Sciatic nerve (tissue), 2 donors: ENCODE measurements at regions not wholly inside any gene's neighbourhood (a gene's known extent, or its start where the extent isn't known, plus 50 kb on each side); places are given as distances from the start of the nearest gene placed in this dataset.
A peak's percentile ranks its signal among the peaks of the same experiment; 100 is the strongest.
"Not testable (repeated sequence)": the region's sequence is repeated elsewhere in the genome, so short reads cannot be mapped to it uniquely, and the experiment has no call there.

ENCODE experiments used
- ATAC-seq: fragments of 200-7000 bp; cut with Tn5 transposase; one replicate; pipeline ENCODE4 v1.9.1; 2020; ENCODE audit warnings: mild to moderate bottlenecking, moderate library complexity
- DNase-seq: peaks from one replicate; pipeline ENCODE4 v3.0.0-alpha.2; 2020; ENCODE audit warnings: low spot score
- intact Hi-C: fragments of 100-400 bp; cut with DNase I; formaldehyde crosslinking; loops from one replicate; pipeline ENCODE4 v1.14.2; 2022
- donor health status: DM: no; HTN: no; CAD: no.
- donor health status: DM: no; HTN: no; CAD: no.

DNA sequence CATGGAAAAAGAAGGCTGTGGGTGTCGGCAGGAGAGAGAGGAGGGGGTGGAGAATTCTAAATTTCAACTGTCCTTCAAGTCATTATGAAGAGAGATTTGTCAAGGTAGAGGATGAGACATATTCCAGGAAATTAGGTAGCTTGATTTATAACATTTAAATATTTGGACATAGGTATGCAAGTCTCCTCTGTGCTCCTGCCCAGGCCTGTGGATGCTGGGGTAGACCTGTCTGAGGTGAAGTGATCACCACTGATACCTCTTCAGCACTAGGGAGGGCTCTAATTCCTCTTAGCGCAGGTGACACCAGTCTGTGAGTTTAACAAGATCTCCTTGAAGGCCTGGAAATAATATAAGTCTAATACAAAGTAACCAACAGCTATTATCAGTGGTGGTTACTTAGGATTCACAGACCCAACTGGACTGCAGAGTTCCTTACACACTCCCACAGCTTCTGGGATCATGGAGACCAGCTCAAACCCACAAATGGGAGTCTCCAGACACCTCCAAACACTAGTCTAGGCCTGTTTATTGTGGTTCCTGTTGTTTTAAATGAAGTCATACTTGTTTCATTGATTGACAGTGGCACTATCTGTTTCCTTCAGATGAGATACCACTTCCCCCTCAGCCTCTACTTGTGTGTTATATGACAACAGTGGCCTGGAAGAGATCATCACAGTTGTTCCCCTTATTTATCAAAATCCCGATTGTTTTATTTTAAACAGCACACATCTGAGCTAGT lies 104.1 kb upstream of the ITPRID2 start:
- no peak for ATAC-seq
- intact Hi-C loops, result no loop called here
- DNase-seq, result no peak

DNA sequence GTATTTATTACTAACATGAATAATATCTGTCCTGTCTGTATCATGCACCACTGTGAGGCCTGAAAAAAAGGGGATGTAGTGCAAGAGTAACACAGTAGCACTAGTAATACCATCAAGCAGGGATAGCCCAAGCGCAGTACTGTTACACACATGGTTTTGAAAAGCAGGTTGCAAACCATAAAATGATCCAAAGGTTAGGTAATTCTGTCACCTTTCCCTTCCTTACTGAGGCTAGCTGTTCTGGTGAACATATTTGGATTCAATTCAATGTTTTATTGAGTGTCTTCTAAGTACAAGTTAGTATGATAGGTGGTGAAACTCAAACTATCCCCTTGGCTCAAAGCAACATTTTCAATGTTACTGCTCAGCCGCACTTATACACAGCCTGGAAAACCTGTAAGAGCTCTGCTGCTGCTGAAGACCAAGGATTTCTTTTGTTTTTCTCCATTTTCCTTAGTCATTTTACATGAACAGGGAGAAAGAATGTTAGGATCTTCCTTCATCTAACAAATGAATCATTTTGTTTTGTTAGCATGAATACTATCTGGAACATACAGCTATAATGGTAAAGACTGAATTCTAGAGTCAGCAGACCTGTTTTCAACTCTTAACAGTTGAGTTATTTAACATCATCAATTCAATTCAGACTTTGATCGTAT lies 102.5 kb upstream of the ITPRID2 start:
- intact Hi-C loops, result no loop called here
- ATAC-seq (no peak), DNase-seq (no peak)

DNA sequence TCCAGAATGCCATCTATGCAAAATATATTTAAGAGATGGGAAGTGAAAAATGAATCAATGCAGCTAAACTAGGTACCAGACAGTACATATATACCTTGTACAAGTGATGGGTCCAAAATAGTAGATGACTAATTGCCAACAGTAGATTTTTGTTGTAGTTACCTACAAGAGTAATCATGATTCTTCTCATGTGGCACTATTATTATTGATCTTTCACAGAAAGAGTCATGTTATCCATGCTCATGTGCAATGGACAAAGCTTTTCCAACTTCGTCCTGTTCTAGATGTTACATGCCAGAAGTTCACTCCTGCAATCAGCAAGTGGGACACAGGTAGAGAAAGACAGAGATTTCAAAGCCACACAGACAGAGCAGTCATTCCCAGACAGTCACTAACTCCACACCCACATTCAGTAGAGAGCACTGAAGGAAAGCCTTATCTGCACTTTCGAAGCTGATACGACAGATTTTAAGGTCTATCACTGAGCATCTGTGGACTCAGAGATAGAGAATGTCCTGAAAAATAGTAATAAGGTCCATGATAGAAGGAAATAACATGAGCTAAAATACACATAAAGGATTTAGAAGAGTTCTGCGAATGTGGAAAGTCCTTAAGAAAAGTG lies 101.6 kb upstream of the ITPRID2 start:
- DNase-seq, result no peak
- intact Hi-C loops, result loop anchor here (10.0 kb wide), 1 partner anchor 1405 kb away; no protein-coding TSS in a partner anchor
- ATAC-seq, result no peak

DNA sequence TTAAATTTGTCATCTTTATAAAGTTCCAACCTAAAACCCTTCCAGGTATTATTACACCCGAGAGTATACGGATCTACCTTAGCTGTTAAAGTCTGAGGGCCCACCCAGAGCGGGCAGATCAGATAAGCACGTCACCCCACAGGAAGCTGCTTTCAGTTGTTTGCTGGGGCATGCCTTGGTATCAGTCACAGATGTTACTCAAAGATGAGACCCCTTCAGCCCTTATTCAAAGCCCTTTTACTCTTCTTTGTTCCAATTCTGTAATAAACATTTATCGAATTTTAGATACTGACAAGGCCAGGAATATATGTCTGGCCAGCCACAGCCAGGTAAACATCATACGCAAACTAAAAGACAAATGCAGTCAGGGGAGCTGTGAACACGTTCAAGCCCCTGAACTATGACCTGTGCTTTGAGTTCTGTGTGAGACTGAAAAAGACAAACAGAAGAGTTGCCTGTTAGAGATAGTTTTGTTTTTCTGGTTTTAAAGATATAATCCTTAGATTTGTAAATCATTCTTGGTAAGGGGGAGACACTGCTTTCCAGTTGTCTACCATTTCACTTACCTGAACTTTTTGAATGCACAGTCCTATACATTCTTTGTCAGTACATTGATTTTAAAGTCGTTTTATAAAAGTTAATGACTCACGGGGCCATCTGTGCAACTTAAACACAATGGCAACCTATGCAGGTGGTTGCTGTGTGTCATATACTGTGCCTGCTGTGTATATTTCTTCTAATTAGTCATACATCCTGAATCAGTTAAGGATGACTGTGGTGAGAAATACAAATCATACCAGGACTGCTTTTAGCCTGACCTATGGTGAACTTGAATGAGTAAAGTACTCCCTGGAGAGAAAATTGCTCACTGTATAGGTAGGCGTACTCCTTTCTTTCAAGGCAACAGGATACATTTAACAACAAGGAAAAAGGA lies 100.5 kb upstream of the ITPRID2 start:
- no peak for ATAC-seq
- DNase-seq, result no peak
- intact Hi-C loops, result loop anchor here (10.0 kb wide), 1 partner anchor 1406 kb away; no protein-coding TSS in a partner anchor

DNA sequence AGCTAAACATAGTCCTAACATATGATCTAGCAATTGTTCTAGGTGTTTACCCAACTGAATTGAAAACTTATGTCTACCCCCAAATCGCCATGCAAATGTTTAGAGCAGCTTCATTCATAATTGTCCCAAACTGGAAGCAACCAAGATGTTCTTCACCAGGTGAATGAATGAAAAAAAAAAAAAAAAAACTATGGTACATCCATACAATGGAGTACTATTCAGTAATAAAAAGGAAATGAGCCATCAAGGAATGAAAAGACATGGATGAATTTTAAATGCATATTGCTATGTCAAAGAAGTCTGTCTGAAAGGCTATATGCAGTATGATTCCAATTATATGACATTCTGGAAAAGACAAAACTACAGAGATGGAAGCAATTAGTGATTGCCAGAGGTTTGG lies 98.6 kb upstream of the ITPRID2 start:
- no peak for ATAC-seq
- DNase-seq, result no peak
- intact Hi-C loops, result loop anchor here (10.0 kb wide), 1 partner anchor 1408 kb away; no protein-coding TSS in a partner anchor

DNA sequence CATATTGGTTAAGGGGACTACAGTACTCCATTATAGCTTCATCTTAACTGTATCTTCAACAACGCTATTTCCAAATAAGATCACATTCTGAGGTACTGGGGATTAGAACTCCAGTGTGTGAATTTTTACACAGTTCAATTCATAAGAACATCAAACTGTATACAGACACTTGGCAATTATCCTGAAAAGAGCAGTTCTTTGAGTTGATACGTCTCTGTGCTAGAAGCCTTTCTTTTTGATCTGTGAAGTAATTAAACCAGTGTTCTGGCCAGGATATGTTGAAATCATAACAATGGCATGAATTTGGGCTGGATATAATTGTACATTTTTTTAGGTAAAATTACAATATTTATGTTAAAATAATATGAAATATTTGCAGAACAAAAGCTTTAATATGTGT lies 93.5 kb upstream of the ITPRID2 start:
- ATAC-seq (no peak), DNase-seq (no peak)
- intact Hi-C loops, result loop anchor here (10.0 kb wide), 1 partner anchor 1413 kb away; no protein-coding TSS in a partner anchor

DNA sequence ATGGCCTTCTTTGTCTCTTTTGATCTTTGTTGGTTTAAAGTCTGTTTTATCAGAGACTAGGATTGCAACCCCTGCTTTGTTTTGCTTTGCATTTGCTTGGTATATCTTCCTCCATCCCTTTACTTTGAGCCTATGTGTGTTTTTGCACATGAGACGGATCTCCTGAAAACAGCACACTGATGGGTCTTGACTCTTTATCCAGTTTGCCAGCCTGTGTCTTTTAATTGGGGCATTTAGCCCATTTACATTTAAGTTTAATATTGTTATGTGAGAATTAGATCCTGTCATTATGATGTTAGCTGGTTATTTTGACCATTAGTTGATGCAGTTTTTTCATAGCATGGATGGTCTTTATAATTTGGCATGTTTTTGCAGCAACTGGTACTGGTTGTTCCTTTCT lies 89.2 kb upstream of the ITPRID2 start:
- DNase-seq, ATAC-seq, intact Hi-C loops: not testable (repeated sequence)

DNA sequence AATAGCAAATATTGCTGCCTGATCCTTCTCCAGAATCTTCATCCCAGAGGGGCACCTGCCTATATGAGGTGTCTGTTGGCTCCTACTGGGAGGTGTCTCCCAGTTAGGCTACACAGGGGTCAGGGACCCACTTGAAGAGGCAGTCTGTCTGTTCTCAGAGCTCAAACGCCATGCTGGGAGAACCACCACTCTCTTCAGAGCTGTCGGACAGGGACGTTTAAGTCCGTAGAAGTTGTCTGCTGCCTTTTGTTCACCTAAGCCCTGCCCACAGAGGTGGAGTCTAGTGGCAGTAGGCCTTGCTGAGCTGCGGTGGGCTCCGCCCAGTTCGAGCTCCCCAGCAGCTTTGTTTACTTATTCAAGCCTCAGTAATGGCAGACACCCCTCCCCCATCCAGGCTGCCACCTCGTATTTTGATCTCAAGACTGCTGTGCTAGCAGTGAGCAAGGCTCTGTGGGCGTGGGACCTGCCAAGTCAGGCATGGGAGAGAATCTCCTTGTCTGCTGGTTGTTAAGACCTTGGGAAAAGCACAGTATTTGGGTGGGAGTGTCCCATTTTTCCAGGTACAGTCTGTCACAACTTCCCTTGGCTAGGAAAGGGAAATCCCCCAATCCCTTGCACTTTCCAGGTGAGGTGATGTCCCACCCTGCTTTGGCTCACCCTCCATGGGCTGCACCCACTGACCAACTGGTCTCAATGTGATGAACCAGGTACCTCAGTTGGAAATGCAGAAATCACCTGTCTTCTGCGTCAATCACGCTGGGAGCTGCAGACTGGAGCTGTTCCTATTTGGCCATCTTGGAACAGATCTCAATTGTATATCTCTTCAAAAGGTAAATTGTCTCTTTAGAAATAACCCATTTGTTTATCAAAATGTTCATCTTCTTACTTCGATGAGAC lies 87.4 kb upstream of the ITPRID2 start:
- intact Hi-C loops, ATAC-seq, DNase-seq: not testable (repeated sequence)

DNA sequence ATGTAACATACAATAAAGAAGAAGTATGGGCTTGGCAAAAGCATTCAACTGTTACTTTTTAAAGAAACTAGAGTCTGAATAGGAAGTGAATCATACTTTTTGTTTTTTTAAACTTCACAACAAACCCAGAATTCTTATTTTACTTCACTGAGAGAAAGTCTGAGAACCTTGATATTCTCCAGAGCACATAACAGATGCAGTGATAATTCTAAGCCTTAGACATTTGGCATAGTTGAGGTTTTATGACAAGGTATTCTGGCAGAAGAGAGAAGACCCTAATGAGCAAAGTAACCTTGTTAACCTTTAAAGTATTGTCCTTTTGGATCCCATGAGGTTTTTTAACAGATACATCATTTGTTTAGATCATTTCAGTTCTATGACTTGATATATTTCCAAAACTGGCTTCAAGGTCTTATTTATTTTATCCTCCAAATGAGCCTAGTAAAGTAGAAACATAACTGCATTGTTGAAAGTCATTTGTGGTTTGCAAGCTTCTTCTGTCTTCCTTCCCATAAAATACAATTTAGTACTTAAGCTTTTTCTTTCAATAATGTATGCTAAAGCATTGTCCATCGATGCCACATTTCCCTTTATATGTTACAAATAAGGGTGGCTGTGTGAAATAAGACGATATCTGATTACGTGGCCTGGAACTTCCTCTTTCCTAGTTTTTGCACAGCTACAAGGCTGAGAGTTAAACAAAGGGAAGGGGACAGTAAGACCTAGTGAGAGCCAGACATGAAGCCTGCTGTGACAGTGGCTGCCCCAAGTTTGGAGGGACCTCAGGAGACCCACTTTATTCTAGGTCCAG lies 86.1 kb upstream of the ITPRID2 start:
- no peak for DNase-seq
- ATAC-seq, result peak; percentile 45
- intact Hi-C loops, result no loop called here

DNA sequence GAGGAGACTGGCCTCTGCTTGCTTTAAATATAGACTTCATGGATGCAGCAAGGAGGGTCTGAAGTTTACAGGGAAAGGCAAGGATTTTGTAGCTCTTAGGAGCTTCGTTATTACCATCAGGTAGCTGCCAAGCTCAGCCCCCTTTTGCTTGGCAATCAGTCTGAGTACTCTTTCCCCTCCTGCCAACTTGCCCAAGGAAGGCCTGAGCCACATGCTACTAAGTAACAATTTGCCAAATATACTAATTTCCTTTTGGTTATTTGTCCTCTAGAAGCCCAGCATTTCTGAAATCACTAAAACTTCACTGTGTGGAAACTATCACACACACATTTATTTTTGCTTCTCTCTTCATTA lies 85.5 kb upstream of the ITPRID2 start:
- ATAC-seq (peak; percentile 38), DNase-seq (no peak)
- intact Hi-C loops, result no loop called here

DNA sequence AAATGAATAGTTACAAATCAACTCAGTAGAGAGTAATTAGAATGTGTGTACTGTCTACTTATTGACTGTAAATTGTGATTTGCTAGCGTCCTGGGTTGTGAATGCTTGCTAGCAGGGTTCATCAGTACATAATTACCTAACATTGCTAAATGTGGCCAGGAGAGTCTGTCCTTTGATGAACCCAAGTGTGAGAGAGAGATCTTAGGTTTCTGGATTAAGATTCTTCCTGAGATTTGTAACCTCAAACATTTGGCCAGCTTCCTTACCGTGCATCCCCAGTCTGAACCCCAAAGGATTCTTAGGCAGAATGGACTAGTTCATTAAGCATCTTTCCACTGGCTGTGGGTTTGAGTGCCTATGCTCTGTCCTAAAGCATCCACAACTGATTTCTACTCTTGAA lies 84.0 kb upstream of the ITPRID2 start:
- DNase-seq, result no peak
- ATAC-seq, result no peak
- intact Hi-C loops, result no loop called here

DNA sequence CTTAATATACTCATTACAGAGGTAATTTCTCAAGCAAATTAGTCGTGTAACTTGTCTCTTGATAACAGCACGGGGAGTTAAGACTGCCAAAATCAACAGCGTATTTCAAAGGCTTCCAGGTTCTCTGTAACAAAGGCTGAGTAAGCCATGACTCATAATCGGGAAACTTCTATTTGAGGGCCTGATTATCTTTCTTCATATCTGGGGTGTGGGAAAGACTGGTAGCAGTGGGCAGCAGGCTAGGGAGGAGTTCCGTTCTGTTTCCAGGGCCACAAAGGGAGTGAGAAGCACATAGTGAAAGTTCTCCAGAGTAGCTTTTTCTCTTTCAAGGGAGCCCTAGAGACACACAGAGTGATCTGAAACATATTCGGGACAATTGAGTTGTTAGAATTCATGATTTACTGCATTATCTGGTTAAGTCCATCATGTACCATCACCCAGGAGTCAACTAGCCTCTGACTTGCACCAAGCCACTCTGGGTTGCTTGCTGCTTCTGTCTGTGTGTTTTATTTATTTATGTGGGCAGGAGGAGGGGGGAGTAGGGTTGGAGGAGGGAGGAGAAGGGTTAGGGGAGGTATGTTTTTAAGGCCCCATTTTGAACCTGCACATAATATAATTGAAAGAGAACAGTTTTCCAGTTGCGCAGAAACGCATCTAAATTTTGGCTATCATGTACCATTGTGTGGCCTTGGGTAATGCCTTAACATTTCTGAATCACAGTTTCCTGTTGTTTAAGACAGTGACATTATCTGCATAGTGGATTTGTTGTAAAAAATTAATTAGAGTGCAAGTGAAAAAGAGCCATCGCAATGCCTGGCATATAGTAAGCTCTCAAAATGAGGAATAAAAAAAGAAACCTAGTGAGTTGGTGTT lies 80.5 kb upstream of the ITPRID2 start:
- ATAC-seq, result peak; percentile 80
- DNase-seq, result no peak
- intact Hi-C loops, result no loop called here

DNA sequence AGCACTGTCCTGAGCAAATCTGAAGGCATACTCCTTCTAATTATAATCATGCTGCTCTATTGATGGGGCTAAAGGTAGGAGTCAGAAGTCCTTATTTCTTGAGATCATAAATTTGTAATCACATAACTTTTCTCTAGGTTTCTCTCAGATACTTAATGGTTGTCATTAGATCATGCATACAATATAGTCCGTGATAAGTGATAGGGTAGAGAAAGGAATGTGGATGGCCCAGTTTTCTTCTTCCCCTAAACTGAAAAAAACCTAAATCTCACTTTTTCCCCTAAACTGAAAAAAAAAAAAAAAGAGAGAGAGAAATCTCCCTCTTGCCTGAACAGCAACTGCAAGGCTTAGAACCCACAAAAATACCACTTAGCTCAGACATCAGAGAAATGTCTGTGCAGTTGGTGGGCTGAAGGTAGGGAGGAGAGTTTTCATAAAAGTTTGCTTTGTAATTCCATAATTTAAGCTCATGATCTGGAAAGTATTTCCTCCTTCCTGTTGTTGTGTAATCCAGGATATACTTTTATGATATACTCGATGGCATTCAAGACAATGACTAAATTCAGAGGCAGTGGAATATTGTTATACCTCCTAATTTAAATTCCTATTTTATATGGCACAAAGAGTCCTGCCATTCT lies 79.3 kb upstream of the ITPRID2 start:
- DNase-seq, result no peak
- no peak for ATAC-seq
- intact Hi-C loops, result no loop called here

DNA sequence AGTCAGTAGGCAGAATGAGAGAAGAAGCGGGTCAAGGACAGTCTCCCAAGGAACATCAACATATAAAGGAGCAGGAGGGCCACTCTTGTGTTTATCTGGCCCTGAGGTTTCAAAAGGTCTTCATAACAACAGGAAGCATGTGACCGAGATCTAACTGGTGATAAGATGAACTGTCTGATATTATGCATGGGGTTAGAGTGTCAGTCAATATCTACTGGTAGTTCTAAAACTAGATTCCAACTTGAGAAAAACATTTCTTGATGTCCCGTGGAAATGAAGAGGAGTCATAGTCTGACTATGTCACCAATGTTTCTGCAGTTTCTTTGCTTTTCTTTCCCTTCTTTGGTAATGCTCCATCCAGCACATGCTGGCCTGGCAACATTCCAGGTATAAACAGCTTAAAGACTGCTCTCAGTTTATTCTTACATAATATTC lies 77.5 kb upstream of the ITPRID2 start:
- no peak for ATAC-seq
- no peak for DNase-seq
- intact Hi-C loops, result no loop called here

DNA sequence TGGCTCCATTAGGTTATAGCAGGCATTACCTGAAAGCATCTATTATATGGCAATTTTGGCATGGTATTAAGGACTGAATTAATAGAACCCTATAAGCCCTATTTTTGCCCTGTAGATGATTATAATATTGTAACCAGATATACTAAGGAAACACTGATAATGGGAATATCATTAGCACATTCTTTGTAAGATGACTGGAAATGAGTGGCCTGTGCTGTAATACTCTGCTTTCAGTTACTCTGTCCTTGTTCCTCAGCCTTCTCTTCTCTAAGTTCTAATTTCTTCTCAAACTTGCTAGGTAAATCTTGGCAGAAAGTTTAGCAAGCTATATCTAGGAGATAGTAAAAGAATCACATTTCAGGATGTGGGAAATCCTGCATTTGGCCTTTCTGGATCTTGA lies 74.0 kb upstream of the ITPRID2 start:
- no peak for ATAC-seq
- DNase-seq, result no peak
- intact Hi-C loops, result no loop called here

DNA sequence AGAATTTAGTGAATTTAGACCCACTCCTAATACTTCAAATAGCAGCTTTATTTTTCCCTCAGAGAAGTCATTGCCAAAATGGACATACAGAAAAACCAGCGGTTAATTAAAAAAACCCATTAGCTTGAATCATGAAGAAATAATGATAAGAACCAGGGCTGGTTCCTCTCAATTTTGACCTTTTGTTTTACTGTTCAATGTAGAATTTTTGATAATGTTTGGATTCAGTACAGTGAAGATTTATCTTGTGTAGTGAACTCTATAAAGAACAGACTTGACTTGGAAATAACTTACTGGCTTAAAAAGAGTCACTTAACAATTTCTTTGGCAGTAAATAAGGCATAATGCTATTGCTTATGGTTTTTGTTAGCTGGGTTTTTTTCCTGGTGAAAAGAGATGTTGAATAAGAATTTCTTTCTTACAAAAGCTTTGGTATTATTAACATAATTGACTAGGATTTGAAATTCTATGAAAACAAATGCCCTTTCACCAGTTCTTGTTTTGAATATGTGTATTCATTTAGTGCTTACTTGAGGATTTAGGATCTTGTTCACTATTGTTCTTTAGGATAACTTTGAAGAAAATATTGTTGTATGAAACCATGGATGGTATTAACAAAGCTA lies 73.4 kb upstream of the ITPRID2 start:
- intact Hi-C loops, result no loop called here
- no peak for ATAC-seq
- no peak for DNase-seq
